Body of pancreas (tissue), 4 donors: ENCODE measurements at regions not wholly inside any gene's neighbourhood (a gene's known extent, or its start where the extent isn't known, plus 50 kb on each side); places are given as distances from the start of the nearest gene placed in this dataset.

Experiments used
- POLR2A ChIP-seq, 3 donors: fragments of 450-650 bp; IDR thresholded peaks; one replicate each; pipeline ENCODE4 v1.6.1; 2016; ENCODE audit warnings: antibody characterized with exemption in 3 of 3, mild to moderate bottlenecking in 2 of 3
- TF ChIP-seq, protein P1 (sequence below), 7 experiments: fragments of 450-650 bp in 4 of 7; fragments of 200-600 bp in 3 of 7; sonication (generic) in 3 of 7; IDR thresholded peaks; one replicate each; pipeline ENCODE4 v1.5.1; 2016 to 2019; ENCODE audit warnings: antibody characterized with exemption in 7 of 7

DNA sequence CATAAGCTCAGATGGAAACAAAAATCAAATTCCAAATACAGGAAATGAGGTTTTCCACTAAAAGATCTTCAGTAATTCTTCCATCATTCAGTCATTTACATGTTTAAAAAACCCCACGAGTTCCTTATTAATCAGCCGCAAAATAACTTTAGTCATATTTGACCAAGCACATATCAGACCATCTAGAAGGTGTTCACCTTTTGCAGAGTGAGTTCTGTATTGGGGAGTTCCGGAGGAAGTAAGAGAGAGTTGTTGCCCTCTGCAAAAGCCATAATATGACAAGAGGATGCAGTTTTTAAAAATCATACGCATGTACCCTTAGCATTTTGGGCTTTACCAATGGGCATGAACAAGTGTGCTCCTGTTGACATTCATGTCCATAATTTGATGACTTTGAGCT lies 61.6 kb downstream of the CCR1 start:
- TF ChIP-seq POLR2A (IDR thresholded peaks at IDR 0.05), result no peak
- TF ChIP-seq, protein P1, sequence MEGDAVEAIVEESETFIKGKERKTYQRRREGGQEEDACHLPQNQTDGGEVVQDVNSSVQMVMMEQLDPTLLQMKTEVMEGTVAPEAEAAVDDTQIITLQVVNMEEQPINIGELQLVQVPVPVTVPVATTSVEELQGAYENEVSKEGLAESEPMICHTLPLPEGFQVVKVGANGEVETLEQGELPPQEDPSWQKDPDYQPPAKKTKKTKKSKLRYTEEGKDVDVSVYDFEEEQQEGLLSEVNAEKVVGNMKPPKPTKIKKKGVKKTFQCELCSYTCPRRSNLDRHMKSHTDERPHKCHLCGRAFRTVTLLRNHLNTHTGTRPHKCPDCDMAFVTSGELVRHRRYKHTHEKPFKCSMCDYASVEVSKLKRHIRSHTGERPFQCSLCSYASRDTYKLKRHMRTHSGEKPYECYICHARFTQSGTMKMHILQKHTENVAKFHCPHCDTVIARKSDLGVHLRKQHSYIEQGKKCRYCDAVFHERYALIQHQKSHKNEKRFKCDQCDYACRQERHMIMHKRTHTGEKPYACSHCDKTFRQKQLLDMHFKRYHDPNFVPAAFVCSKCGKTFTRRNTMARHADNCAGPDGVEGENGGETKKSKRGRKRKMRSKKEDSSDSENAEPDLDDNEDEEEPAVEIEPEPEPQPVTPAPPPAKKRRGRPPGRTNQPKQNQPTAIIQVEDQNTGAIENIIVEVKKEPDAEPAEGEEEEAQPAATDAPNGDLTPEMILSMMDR (IDR thresholded peaks at IDR 0.05), result no peak
